K562 (cell line): ENCODE measurements at regions not wholly inside any gene's neighbourhood (a gene's known extent, or its start where the extent isn't known, plus 50 kb on each side); places are given as distances from the start of the nearest gene placed in this dataset.

Experiments used
- ATAC-seq: fragments of 200-7000 bp; cut with Tn5 transposase; 3 replicates; pipeline ENCODE4 v1.9.1; 2020; ENCODE audit warnings: moderate library complexity
- BruUV-seq: library from RNA; stranded (reverse); fragments of 400-500 nt; replicated peaks from 2 replicates; lab custom pipeline; 2021; lab: Mats Ljungman, UMichigan
- CTCF ChIA-PET: fragments of 300-600 bp; formaldehyde crosslinking; extraction: SDS; loops from one replicate; lab custom pipeline; 2021; ENCODE audit warnings: low intra/inter-chr PET ratio; lab: Yijun Ruan, JAX
- POLR2A ChIA-PET: fragments of 300-600, 350-650 bp; sonication (Branson Sonifier 250); formaldehyde crosslinking; extraction: SDS; loops from one replicate; lab custom pipeline; 2021; ENCODE audit warnings: antibody characterized with exemption, inconsistent platforms; lab: Yijun Ruan, JAX
- DNase-seq, 4 experiments: peaks; one replicate each; pipeline versions ENCODE4 v3.0.0 to v3.0.0-alpha.2; 2011 to 2018; ENCODE audit warnings: low spot score in 3 of 4, mixed read lengths in 3 of 4; ENCODE audit errors: extremely low read depth in 1 of 4
- FAIRE-seq: peaks from 2 replicates; lab custom pipeline; 2011; peaks lifted over from hg19 to GRCh38; lab: Jason Lieb, UNC
- H2AFZ ChIP-seq: 2 replicates; pipeline ENCODE4 v1.6.0; 2011; ENCODE audit warnings: low read depth, low read length, control low read depth, inconsistent platforms
- H3K27ac ChIP-seq: fragments of 200-600 bp; 3 replicates; pipeline ENCODE4 v1.8.0; 2011; ENCODE audit warnings: low read depth, mild to moderate bottlenecking, control low read depth, inconsistent platforms, low read length, moderate library complexity, mixed read lengths; ENCODE audit errors: extremely low read depth
- H3K27me3 ChIP-seq, 2 experiments: fragments of 300-600 bp in 1 of 2; 2 replicates in 1 of 2; 3 replicates in 1 of 2; pipeline versions ENCODE4 v1.6.0 to v1.8.0; 2011; ENCODE audit warnings: inconsistent platforms in 2 of 2, low read length in 2 of 2, mild to moderate bottlenecking in 1 of 2, mixed read lengths in 1 of 2, moderate library complexity in 1 of 2; ENCODE audit not compliant: control insufficient read depth in 2 of 2, insufficient read depth in 2 of 2
- H3K36me3 ChIP-seq: fragments of 300-600 bp; 3 replicates; pipeline ENCODE4 v1.8.0; 2011; ENCODE audit warnings: mild to moderate bottlenecking, low read length, inconsistent platforms; ENCODE audit not compliant: control insufficient read depth, insufficient read depth
- H3K4me1 ChIP-seq, 2 experiments: fragments of 200-600 bp in 1 of 2; replicated peaks in 1 of 2; 2 replicates in 1 of 2; 3 replicates in 1 of 2; pipeline versions ENCODE4 v1.5.1 to v1.8.0; 2011; ENCODE audit warnings: inconsistent platforms in 2 of 2, low read length in 2 of 2, mild to moderate bottlenecking in 1 of 2, mixed read lengths in 1 of 2, moderate library complexity in 1 of 2; ENCODE audit not compliant: control insufficient read depth in 2 of 2, insufficient read depth in 2 of 2
- H3K4me2 ChIP-seq: 2 replicates; pipeline ENCODE4 v1.6.1; 2011; ENCODE audit warnings: low read length, control low read depth, inconsistent platforms, mixed read lengths; ENCODE audit not compliant: insufficient read depth
- H3K4me3 ChIP-seq: fragments of 200-600 bp; sonication (generic), shearing (Covaris generic); 2 replicates; pipeline ENCODE4 v1.5.1; 2016; ENCODE audit warnings: control low read depth, inconsistent platforms
- H3K79me2 ChIP-seq: fragments of 200-600 bp; 3 replicates; pipeline ENCODE4 v1.8.0; 2011; ENCODE audit warnings: low read length, inconsistent platforms; ENCODE audit not compliant: control insufficient read depth, insufficient read depth
- H3K9ac ChIP-seq, 2 experiments: 2 replicates each; pipeline versions ENCODE4 v1.6.0 to v1.6.1; 2011; ENCODE audit warnings: low read depth in 2 of 2, low read length in 2 of 2, control low read depth in 1 of 2, inconsistent platforms in 1 of 2, mild to moderate bottlenecking in 1 of 2, mixed read lengths in 1 of 2; ENCODE audit not compliant: insufficient read depth in 1 of 2
- H3K9me1 ChIP-seq: one replicate; pipeline ENCODE4 v1.6.0; 2011; ENCODE audit warnings: inconsistent platforms, mild to moderate bottlenecking, low read length, moderate library complexity; ENCODE audit not compliant: control insufficient read depth, insufficient read depth
- H3K9me3 ChIP-seq: replicated peaks from 2 replicates; pipeline ENCODE4 v1.5.1; 2011; ENCODE audit warnings: low read depth, low read length, inconsistent platforms; ENCODE audit not compliant: control insufficient read depth, insufficient read depth
- H4K20me1 ChIP-seq: replicated peaks from 2 replicates; pipeline ENCODE4 v1.6.1; 2011; ENCODE audit warnings: low read length, inconsistent platforms, mixed read lengths; ENCODE audit not compliant: control insufficient read depth, insufficient read depth
- CEBPB ChIP-seq: fragments of 450-650 bp; IDR thresholded peaks from 2 replicates; pipeline ENCODE4 v1.6.1; 2016; ENCODE audit warnings: missing genetic modification characterization, missing compliant biosample characterization
- FOXJ2 ChIP-seq: fragments of 200-800 bp; sonication (Bioruptor generic); IDR thresholded peaks from 2 replicates; pipeline ENCODE4 v1.6.1; 2016; ENCODE audit warnings: missing genetic modification characterization, missing compliant biosample characterization
- LARP7 ChIP-seq: fragments of 450-650 bp; IDR thresholded peaks from 2 replicates; pipeline ENCODE4 v1.6.1; 2016
- MCM7 ChIP-seq, 2 experiments: fragments of 450-650 bp; IDR thresholded peaks; 2 replicates each; pipeline ENCODE4 v1.6.1; 2016 to 2018
- MTA2 ChIP-seq: fragments of 450-650 bp; IDR thresholded peaks from 2 replicates; pipeline ENCODE4 v1.6.1; 2016; ENCODE audit warnings: low read depth
- OTX1 ChIP-seq: fragments of 450-650 bp; formaldehyde crosslinking; IDR thresholded peaks from 2 replicates; pipeline ENCODE4 v1.4.0; 2022; ENCODE audit warnings: mild to moderate bottlenecking
- PHF8 ChIP-seq: fragments of 200-600 bp; sonication (generic); IDR thresholded peaks from 2 replicates; pipeline ENCODE4 v1.6.1; 2012; ENCODE audit warnings: mixed run types, mild to moderate bottlenecking, inconsistent platforms, low read length, moderate library complexity, borderline replicate concordance
- RAD51 ChIP-seq: fragments of 450-650 bp; IDR thresholded peaks from 2 replicates; pipeline ENCODE4 v1.7.1; 2016; ENCODE audit warnings: low read depth, mild to moderate bottlenecking, borderline replicate concordance
- ZNF561 ChIP-seq: fragments of 450-650 bp; formaldehyde crosslinking; conservative IDR thresholded peaks from 2 replicates; pipeline ENCODE4 v1.4.0; 2020; ENCODE audit warnings: mild to moderate bottlenecking, moderate library complexity
- ZNF699 ChIP-seq: fragments of 250-450 bp; sonication (Bioruptor Pico); IDR thresholded peaks from 2 replicates; pipeline ENCODE4 v1.8.0; 2021; ENCODE audit warnings: mild to moderate bottlenecking, moderate library complexity; ENCODE audit not compliant: insufficient replicate concordance
- WGBS: fragments of 100-300 bp; shearing (Covaris generic); methylation state at CpG from one replicate; pipeline ENCODE4 v1.1.6; 2016; ENCODE audit warnings: low coverage, mixed read lengths; ENCODE audit not compliant: insufficient coverage; ENCODE audit errors: missing lambda C conversion rate; 5-methylcytosine and 5-hydroxymethylcytosine counted together
- in situ Hi-C: fragments of 300-500 bp; cut with MboI; formaldehyde crosslinking; loops from 4 replicates; pipeline ENCODE4 v1.15.0; 2018; ENCODE audit warnings: inconsistent platforms, mixed read lengths
- intact Hi-C: fragments of 100-400 bp; cut with micrococcal nuclease; formaldehyde crosslinking; loops from 2 replicates; pipeline ENCODE4 v1.14.2; 2022

GRCh38 chr3:72003936-72004335 lies 219.0 kb upstream of the PROK2 start:
- H3K9me1 ChIP-seq = no peaks in the 10 kb centered on the region
- no peak for DNase-seq
- no peaks in the 10 kb centered on the region for H3K36me3 ChIP-seq
- BruUV-seq = no TSS peak
- TF ChIP-seq LARP7 = no peak
- no peak for TF ChIP-seq FOXJ2 (tag)
- no peak for TF ChIP-seq CEBPB (tag)
- TF ChIP-seq MCM7 (IDR thresholded peaks at IDR 0.05) = no peak
- H3K79me2 ChIP-seq = no peaks in the 10 kb centered on the region
- no peak overlapping the region for H3K9ac ChIP-seq
- intact Hi-C loops (loop anchor here (10.0 kb wide), 1 partner anchor 81 kb away; no protein-coding TSS in a partner anchor), in situ Hi-C loops (no loop called here)
- H4K20me1 ChIP-seq = no peaks in the 10 kb centered on the region
- ChIA-PET POLR2A (interaction anchor here (0.9 to 1.3 kb wide), 3 partner anchors 16 to 128 kb away, joined by 3 read pairs; no protein-coding TSS in a partner anchor), CTCF (interaction anchor here (0.6 kb wide), 2 partner anchors 118 to 119 kb away, joined by 3 to 4 read pairs; no protein-coding TSS in a partner anchor)
- no peaks in the 10 kb centered on the region for H3K9me3 ChIP-seq
- no peak overlapping the region for H3K27ac ChIP-seq
- no peaks in the 10 kb centered on the region; a peak in 1 of 5 replicates for H3K27me3 ChIP-seq
- no peak overlapping the region for H2AFZ ChIP-seq
- FAIRE-seq = no peak
- H3K4me2 ChIP-seq = no peak overlapping the region
- ATAC-seq = no peak
- H3K4me1 ChIP-seq = peaks cover 0 to 34% of the 10 kb centered on the region in 2 experiments; a peak in 4 of 5 replicates
- 31% methylated on average over 2 of the region's 2 CpGs for WGBS
- no peak overlapping the region for H3K4me3 ChIP-seq

DNA sequence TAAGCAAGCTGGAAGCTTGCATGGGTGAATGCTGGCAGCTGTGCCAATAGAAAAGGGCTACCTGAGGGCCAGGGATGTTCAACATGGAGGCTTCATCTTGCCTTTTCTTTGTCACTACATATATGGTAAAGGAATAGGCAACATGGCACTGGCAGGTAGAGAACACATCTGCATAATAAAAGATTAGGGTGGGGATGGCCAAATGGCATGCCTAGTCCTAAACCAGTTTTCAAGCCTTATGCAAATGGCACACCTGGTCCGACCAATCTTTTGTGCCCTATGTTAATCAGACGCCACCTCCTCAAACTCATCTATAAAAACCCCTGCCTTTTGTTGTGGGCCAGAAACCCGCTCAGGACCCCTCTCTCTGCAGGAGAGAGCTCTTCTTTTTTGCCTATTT lies 216.8 kb upstream of the PROK2 start:
- Histone ChIP-seq H3K4me1 (peaks cover 0 to 17% of the 10 kb centered on the region in 2 experiments; a peak in 3 of 5 replicates), H3K27me3 (no peaks in the 10 kb centered on the region; a peak in 1 of 5 replicates), H3K9me3 (no peaks in the 10 kb centered on the region), H3K9me1 (no peaks in the 10 kb centered on the region), H3K27ac (no peak overlapping the region), H3K9ac (no peak overlapping the region), H3K4me3 (no peak overlapping the region), H4K20me1 (no peaks in the 10 kb centered on the region), H3K36me3 (no peaks in the 10 kb centered on the region), H2AFZ (no peak overlapping the region), H3K4me2 (no peak overlapping the region), H3K79me2 (no peaks in the 10 kb centered on the region)
- FAIRE-seq (no peak), DNase-seq (no peak), ATAC-seq (no peak)
- 8% methylated on average over 3 of the region's 3 CpGs for WGBS
- ChIA-PET CTCF (no interaction called here), POLR2A (interaction anchor here (0.6 kb wide), 2 partner anchors 11 to 237 kb away, joined by 3 read pairs; no protein-coding TSS in a partner anchor)
- in situ Hi-C loops (no loop called here), intact Hi-C loops (loop anchor here (10.0 kb wide), 1 partner anchor 83 kb away; no protein-coding TSS in a partner anchor)
- no TSS peak for BruUV-seq
- no peak for TF ChIP-seq PHF8
- no peak for TF ChIP-seq RAD51
- no peak for TF ChIP-seq CEBPB (tag)
- TF ChIP-seq OTX1 = no peak
- TF ChIP-seq ZNF699 (CRISPR knock-in tag) = no peak
- no peak for TF ChIP-seq ZNF561 (CRISPR knock-in tag)
- TF ChIP-seq MTA2 = no peak
